Activated B cell treated with CpG ODN at 0.5 μM for 24 hours (primary cell): ENCODE measurements at regions not wholly inside any gene's neighbourhood (a gene's known extent, or its start where the extent isn't known, plus 50 kb on each side); places are given as distances from the start of the nearest gene placed in this dataset.

Experiments used
- ATAC-seq: fragments of 200-7000 bp; cut with Tn5 transposase; one replicate; pipeline ENCODE4 v1.10.0; 2021; ENCODE audit warnings: low read depth, mild to moderate bottlenecking, moderate library complexity
- CTCF ChIA-PET: fragments of 350-600 bp; sonication (Branson Sonifier 250); formaldehyde crosslinking; loops from one replicate; lab custom pipeline; 2021; ENCODE audit warnings: antibody characterized with exemption; lab: Charles Lee
- POLR2A ChIA-PET: fragments of 350-600 bp; sonication (Branson Sonifier 250); formaldehyde crosslinking; loops from one replicate; lab custom pipeline; 2021; ENCODE audit warnings: antibody characterized with exemption; lab: Charles Lee
- DNase-seq: peaks from one replicate; pipeline ENCODE4 v3.0.0; 2022
- H3K27ac Mint-ChIP-seq: one replicate; pipeline ENCODE4 v1.8.0; 2020; ENCODE audit warnings: mixed read lengths
- H3K27me3 Mint-ChIP-seq: one replicate; pipeline ENCODE4 v1.8.0; 2021; ENCODE audit warnings: mixed read lengths
- H3K36me3 Mint-ChIP-seq: one replicate; pipeline ENCODE4 v1.8.0; 2021; ENCODE audit warnings: low read depth, mixed read lengths
- H3K4me1 Mint-ChIP-seq: one replicate; pipeline ENCODE4 v1.8.0; 2021; ENCODE audit warnings: mixed read lengths
- H3K4me3 Mint-ChIP-seq: one replicate; pipeline ENCODE4 v1.8.0; 2020; ENCODE audit warnings: mild to moderate bottlenecking, mixed read lengths
- H3K9me3 Mint-ChIP-seq: one replicate; pipeline ENCODE4 v1.8.0; 2020; ENCODE audit warnings: mixed read lengths
- intact Hi-C: fragments of 100-400 bp; cut with micrococcal nuclease; formaldehyde crosslinking; loops from one replicate; pipeline ENCODE4 v1.15.1; 2024
- TF ChIP-seq, protein P1 (sequence below): fragments of 200-600 bp; IDR thresholded peaks from one replicate; pipeline ENCODE4 v1.8.0; 2022; ENCODE audit warnings: antibody characterized with exemption, mild to moderate bottlenecking

DNA sequence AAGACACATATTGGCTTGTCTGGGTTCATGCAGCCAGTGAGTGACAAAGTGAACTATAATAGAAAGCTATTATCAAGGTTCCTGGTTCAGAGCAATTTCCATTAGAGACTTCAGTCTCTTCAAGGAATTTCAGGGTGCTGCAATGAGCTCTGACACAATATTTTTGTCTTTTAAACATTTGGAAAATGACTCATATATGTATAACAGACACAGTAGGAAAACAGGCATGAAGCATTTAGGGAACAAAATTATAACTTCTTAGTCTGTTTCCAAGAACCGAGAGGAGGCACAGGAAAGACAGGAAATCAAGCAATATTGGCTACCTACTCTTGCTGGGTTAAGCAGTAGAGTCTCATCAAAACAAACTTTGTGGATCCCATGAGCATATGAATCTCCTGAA is 170.4 kb downstream of the PTPRC start:
- H3K9me3 Mint-ChIP-seq = peaks cover 15% of the 10 kb centered on the region
- peaks cover 1% of the 10 kb centered on the region for H3K27me3 Mint-ChIP-seq
- ATAC-seq (no peak), DNase-seq (no peak)
- intact Hi-C loops = no loop called here
- POLR2A ChIA-PET = no interaction called here
- no peak overlapping the region for H3K4me3 Mint-ChIP-seq
- CTCF ChIA-PET = no interaction called here
- TF ChIP-seq, protein P1, sequence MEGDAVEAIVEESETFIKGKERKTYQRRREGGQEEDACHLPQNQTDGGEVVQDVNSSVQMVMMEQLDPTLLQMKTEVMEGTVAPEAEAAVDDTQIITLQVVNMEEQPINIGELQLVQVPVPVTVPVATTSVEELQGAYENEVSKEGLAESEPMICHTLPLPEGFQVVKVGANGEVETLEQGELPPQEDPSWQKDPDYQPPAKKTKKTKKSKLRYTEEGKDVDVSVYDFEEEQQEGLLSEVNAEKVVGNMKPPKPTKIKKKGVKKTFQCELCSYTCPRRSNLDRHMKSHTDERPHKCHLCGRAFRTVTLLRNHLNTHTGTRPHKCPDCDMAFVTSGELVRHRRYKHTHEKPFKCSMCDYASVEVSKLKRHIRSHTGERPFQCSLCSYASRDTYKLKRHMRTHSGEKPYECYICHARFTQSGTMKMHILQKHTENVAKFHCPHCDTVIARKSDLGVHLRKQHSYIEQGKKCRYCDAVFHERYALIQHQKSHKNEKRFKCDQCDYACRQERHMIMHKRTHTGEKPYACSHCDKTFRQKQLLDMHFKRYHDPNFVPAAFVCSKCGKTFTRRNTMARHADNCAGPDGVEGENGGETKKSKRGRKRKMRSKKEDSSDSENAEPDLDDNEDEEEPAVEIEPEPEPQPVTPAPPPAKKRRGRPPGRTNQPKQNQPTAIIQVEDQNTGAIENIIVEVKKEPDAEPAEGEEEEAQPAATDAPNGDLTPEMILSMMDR = no peak
- no peak overlapping the region for H3K27ac Mint-ChIP-seq
- no peaks in the 10 kb centered on the region for H3K36me3 Mint-ChIP-seq
- no peaks in the 10 kb centered on the region for H3K4me1 Mint-ChIP-seq

DNA sequence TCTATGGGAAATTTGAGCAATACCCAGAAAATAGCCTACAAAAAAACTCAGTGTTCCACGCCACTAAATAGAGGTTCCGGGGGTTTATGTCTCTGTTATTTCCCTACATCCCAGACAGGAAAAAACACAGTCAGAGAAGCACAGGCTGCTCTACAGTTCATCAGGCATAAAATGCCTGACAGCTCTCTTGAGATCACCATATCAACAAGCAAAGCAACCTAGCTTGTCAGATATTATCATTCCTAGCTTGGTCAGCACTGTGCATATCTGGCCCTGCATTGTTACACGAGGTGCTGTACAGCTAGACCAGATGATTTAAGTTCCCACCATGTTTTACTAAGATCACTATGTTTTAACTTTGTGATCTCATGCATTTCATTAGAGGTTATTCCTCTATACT is 172.6 kb downstream of the PTPRC start:
- DNase-seq (no peak), ATAC-seq (no peak)
- H3K27me3 Mint-ChIP-seq = peaks cover 1% of the 10 kb centered on the region
- ChIA-PET CTCF (no interaction called here), POLR2A (no interaction called here)
- H3K27ac Mint-ChIP-seq = no peak overlapping the region
- H3K4me1 Mint-ChIP-seq = no peaks in the 10 kb centered on the region
- intact Hi-C loops = no loop called here
- no peak overlapping the region for H3K4me3 Mint-ChIP-seq
- TF ChIP-seq, protein P1 = no peak
- peaks cover 31% of the 10 kb centered on the region for H3K9me3 Mint-ChIP-seq
- peaks cover 3% of the 10 kb centered on the region for H3K36me3 Mint-ChIP-seq

DNA sequence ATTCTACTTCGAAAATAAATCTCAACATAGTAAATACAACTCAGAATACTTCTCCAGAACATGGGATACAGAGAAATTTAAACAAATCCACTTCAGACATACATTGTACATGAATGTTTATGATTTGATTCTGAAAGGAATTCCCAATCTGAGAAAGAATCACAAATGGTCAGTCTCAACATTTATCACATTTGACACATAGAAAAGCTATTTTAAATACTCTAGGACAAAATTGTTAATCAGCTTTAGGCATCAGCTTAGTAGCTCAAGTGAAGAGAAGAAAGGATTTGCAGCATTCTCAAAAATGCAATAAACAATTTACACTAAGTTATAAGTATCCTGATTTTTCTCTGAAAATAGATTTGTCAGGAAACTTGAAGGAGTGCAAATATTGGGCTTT is 184.8 kb downstream of the PTPRC start:
- Mint-ChIP-seq H3K9me3 (no peaks in the 10 kb centered on the region), H3K27ac (no peak overlapping the region), H3K4me3 (no peak overlapping the region), H3K27me3 (no peaks in the 10 kb centered on the region), H3K4me1 (no peaks in the 10 kb centered on the region), H3K36me3 (no peaks in the 10 kb centered on the region)
- DNase-seq (no peak), ATAC-seq (no peak)
- intact Hi-C loops = no loop called here
- ChIA-PET POLR2A (no interaction called here), CTCF (no interaction called here)
- TF ChIP-seq, protein P1 = no peak

DNA sequence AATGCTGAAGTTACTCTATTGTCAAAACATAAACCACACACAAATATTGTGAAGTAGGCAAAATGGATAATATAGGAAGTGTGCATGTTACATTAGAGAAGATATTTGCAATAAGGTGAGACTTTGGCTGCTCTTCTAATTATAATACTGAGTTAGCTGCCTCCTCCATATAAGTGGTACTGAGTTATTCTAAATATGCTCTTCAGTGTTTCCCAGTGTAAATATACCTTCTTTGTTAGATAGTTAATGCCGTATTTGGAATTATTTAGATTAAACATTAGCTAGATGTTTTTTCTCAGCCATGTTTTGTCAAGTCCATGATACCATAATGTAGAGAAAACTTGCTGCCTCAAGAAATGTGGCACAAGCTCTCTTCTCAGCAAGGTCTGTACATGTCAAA is 186.4 kb downstream of the PTPRC start:
- no peak for DNase-seq
- TF ChIP-seq, protein P1 = no peak
- Mint-ChIP-seq H3K4me3 (no peak overlapping the region), H3K27ac (no peak overlapping the region), H3K4me1 (no peaks in the 10 kb centered on the region), H3K36me3 (no peaks in the 10 kb centered on the region), H3K27me3 (no peaks in the 10 kb centered on the region), H3K9me3 (no peaks in the 10 kb centered on the region)
- ATAC-seq = no peak
- POLR2A ChIA-PET = no interaction called here
- intact Hi-C loops = no loop called here
- CTCF ChIA-PET = no interaction called here

DNA sequence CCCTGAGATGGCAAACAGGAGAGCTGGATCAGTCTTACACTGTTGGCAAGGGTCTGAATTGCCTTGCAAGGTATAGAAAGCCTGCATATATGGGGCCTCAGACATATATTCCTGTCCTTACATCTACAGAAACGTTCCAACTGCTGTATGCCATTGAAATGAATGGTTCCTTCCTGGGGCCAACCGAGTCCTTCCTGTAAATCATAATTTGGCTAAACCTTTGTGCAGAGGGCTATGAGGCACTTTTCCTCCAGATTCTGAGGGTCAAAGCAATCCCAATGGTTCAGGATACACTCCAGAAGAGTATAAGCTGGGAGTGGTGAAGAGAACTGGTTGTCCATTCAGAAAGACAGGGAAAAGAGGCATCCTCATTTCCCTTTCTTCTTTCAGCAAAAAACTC is 190.5 kb downstream of the PTPRC start:
- CTCF ChIA-PET = no interaction called here
- POLR2A ChIA-PET = no interaction called here
- TF ChIP-seq, protein P1 = no peak
- DNase-seq = no peak
- ATAC-seq = no peak
- H3K9me3 Mint-ChIP-seq = no peaks in the 10 kb centered on the region
- no peaks in the 10 kb centered on the region for H3K4me1 Mint-ChIP-seq
- intact Hi-C loops = no loop called here
- no peaks in the 10 kb centered on the region for H3K27me3 Mint-ChIP-seq
- no peak overlapping the region for H3K4me3 Mint-ChIP-seq
- no peak overlapping the region for H3K27ac Mint-ChIP-seq
- H3K36me3 Mint-ChIP-seq = no peaks in the 10 kb centered on the region
